WTC11 (cell line): ENCODE measurements at regions not wholly inside any gene's neighbourhood (a gene's known extent, or its start where the extent isn't known, plus 50 kb on each side); places are given as distances from the start of the nearest gene placed in this dataset.

Experiments
- AFF4 ChIP-seq: sonication (generic); formaldehyde crosslinking; IDR thresholded peaks from 2 replicates; pipeline ENCODE4 v1.8.1; 2023; ENCODE audit warnings: mild to moderate bottlenecking, missing genetic modification reagents, borderline replicate concordance
- ATF1 ChIP-seq: sonication (generic); formaldehyde crosslinking; IDR thresholded peaks from 2 replicates; pipeline ENCODE4 v1.8.1; 2023; ENCODE audit warnings: mild to moderate bottlenecking, moderate library complexity, missing genetic modification reagents
- ATF3 ChIP-seq: sonication (generic); formaldehyde crosslinking; conservative IDR thresholded peaks from 2 replicates; pipeline ENCODE4 v1.8.1; 2022; ENCODE audit warnings: mild to moderate bottlenecking, missing genetic modification reagents
- CREB1 ChIP-seq: sonication (generic); formaldehyde crosslinking; IDR thresholded peaks from 2 replicates; pipeline ENCODE4 v1.8.0; 2023; ENCODE audit warnings: mild to moderate bottlenecking, missing genetic modification reagents
- CTCF ChIP-seq: fragments of 200-600 bp; IDR thresholded peaks from 2 replicates; pipeline ENCODE4 v1.8.0; 2022; ENCODE audit warnings: antibody characterized with exemption
- E2F4 ChIP-seq: sonication (generic); formaldehyde crosslinking; IDR thresholded peaks from 2 replicates; pipeline ENCODE4 v1.8.1; 2022; ENCODE audit warnings: low read depth, mild to moderate bottlenecking, moderate library complexity, missing genetic modification reagents, borderline replicate concordance
- ESRRA ChIP-seq: sonication (generic); formaldehyde crosslinking; IDR thresholded peaks from 2 replicates; pipeline ENCODE4 v1.8.1; 2022; ENCODE audit warnings: mild to moderate bottlenecking, missing genetic modification reagents, borderline replicate concordance
- FOXJ3 ChIP-seq: sonication (generic); formaldehyde crosslinking; IDR thresholded peaks from 2 replicates; pipeline ENCODE4 v1.9.0; 2021; ENCODE audit warnings: missing genetic modification reagents, mild to moderate bottlenecking, borderline replicate concordance
- FOXP1 ChIP-seq: sonication (generic); formaldehyde crosslinking; IDR thresholded peaks from 2 replicates; pipeline ENCODE4 v1.8.0; 2022; ENCODE audit warnings: missing genetic modification reagents, mild to moderate bottlenecking, moderate library complexity, borderline replicate concordance
- TP53 ChIP-seq: sonication (generic); formaldehyde crosslinking; IDR thresholded peaks from 2 replicates; pipeline ENCODE4 v1.8.1; 2023; ENCODE audit warnings: mild to moderate bottlenecking, missing genetic modification reagents
- USF2 ChIP-seq: sonication (generic); formaldehyde crosslinking; IDR thresholded peaks from 2 replicates; pipeline ENCODE4 v1.8.1; 2023; ENCODE audit warnings: mild to moderate bottlenecking, missing genetic modification reagents, moderate library complexity
- ZNF317 ChIP-seq: sonication (generic); formaldehyde crosslinking; IDR thresholded peaks from 2 replicates; pipeline ENCODE4 v1.8.1; 2023; ENCODE audit warnings: low read depth, mild to moderate bottlenecking, moderate library complexity, missing genetic modification reagents, borderline replicate concordance

GRCh38 chr16:60206516-60206915 lies 1472.4 kb upstream of the GOT2 start:
- TF ChIP-seq E2F4 (CRISPR knock-in tag) (no peak), AFF4 (CRISPR knock-in tag) (no peak), CTCF (no peak), CREB1 (CRISPR knock-in tag) (no peak), ESRRA (CRISPR knock-in tag) (no peak), USF2 (CRISPR knock-in tag) (no peak), FOXJ3 (CRISPR knock-in tag) (no peak), FOXP1 (CRISPR knock-in tag) (no peak), TP53 (no peak), ZNF317 (CRISPR knock-in tag) (no peak), ATF3 (CRISPR knock-in tag) (no peak), ATF1 (CRISPR knock-in tag) (no peak)
